ENCODE measurements at regions not wholly inside any gene's neighbourhood (a gene's known extent, or its start where the extent isn't known, plus 50 kb on each side); places are given as distances from the start of the nearest gene placed in this dataset.

GRCh38 chr7:12855036-12855435 is 167.6 kb downstream of the ARL4A start:
- no peak for DNase-seq
- no peaks in the 10 kb centered on the region for H3K27me3 ChIP-seq
- no peak overlapping the region for H3K27ac ChIP-seq
- no peak overlapping the region for H3K4me3 ChIP-seq
- no peaks in the 10 kb centered on the region for H3K36me3 ChIP-seq
- no peaks in the 10 kb centered on the region for H3K9me3 ChIP-seq
- WGBS, 2 donors: 77 to 83% methylated on average over 4 of the region's 4 CpGs
- intact Hi-C loops (cut with DNase I): no loop called here
- TF ChIP-seq POLR2A (IDR thresholded peaks at IDR 0.05) (no peak), EP300 (IDR thresholded peaks at IDR 0.05) (no peak), POLR2AphosphoS5 (IDR thresholded peaks at IDR 0.05) (no peak)
- TF ChIP-seq, protein P1, sequence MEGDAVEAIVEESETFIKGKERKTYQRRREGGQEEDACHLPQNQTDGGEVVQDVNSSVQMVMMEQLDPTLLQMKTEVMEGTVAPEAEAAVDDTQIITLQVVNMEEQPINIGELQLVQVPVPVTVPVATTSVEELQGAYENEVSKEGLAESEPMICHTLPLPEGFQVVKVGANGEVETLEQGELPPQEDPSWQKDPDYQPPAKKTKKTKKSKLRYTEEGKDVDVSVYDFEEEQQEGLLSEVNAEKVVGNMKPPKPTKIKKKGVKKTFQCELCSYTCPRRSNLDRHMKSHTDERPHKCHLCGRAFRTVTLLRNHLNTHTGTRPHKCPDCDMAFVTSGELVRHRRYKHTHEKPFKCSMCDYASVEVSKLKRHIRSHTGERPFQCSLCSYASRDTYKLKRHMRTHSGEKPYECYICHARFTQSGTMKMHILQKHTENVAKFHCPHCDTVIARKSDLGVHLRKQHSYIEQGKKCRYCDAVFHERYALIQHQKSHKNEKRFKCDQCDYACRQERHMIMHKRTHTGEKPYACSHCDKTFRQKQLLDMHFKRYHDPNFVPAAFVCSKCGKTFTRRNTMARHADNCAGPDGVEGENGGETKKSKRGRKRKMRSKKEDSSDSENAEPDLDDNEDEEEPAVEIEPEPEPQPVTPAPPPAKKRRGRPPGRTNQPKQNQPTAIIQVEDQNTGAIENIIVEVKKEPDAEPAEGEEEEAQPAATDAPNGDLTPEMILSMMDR (IDR thresholded peaks at IDR 0.05): no peak
- no peaks in the 10 kb centered on the region for H3K4me1 ChIP-seq

DNA sequence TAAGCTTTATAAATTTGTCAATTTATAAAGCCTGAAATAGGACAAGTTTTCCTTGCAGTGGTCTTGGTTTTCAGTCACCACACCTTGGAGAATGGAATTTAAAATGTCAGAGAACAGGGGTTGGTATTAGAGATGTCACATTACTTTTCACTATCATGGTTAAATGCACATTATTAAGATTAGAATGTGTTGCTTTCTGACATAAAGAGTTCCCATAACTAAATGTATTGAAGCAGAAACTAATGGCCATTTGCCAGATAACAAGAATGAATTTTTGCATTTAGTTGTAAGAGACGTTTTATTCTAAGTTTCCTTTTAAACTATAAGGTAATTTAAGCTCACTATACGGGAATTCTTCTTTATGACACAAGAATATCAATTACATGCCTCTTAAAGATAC is 172.3 kb downstream of the ARL4A start:
- no peak for DNase-seq
- Histone ChIP-seq H3K4me3 (no peak overlapping the region), H3K27me3 (no peaks in the 10 kb centered on the region), H3K4me1 (no peaks in the 10 kb centered on the region), H3K27ac (no peak overlapping the region), H3K36me3 (no peaks in the 10 kb centered on the region), H3K9me3 (no peaks in the 10 kb centered on the region)
- 78 to 81% methylated on average over 2 of the region's 2 CpGs for WGBS, 2 donors
- intact Hi-C loops (cut with DNase I): no loop called here
- TF ChIP-seq EP300 (IDR thresholded peaks at IDR 0.05) (no peak), POLR2A (IDR thresholded peaks at IDR 0.05) (no peak), POLR2AphosphoS5 (IDR thresholded peaks at IDR 0.05) (no peak)
- TF ChIP-seq, protein P1 (IDR thresholded peaks at IDR 0.05): no peak

DNA sequence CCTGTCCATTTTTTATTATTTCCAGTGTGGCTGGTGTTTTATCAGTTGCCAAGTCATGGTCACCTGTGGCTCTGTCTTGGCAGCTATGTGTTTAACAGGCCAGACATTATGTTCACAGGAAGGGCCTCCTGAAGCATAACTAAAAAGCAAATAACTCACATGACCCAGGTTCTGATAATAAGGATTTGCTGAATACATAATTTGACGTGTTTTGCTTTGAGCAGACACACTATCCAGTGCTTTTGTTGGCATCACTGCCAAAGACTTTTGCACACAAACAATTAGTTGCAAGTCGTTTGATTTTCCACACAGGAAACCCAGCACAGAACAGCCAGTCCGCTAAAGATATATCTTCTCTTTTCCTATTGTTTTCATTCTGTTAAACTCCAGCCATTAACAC is 173.6 kb downstream of the ARL4A start:
- no peak overlapping the region for H3K27ac ChIP-seq
- no peaks in the 10 kb centered on the region for H3K27me3 ChIP-seq
- H3K9me3 ChIP-seq: no peaks in the 10 kb centered on the region
- H3K36me3 ChIP-seq: no peaks in the 10 kb centered on the region
- no peak overlapping the region for H3K4me3 ChIP-seq
- intact Hi-C loops (cut with DNase I): no loop called here
- no peaks in the 10 kb centered on the region for H3K4me1 ChIP-seq
- DNase-seq: no peak
- 56 to 63% methylated on average over 3 of the region's 3 CpGs for WGBS, 2 donors
- TF ChIP-seq POLR2AphosphoS5 (IDR thresholded peaks at IDR 0.05) (no peak), EP300 (IDR thresholded peaks at IDR 0.05) (no peak), POLR2A (IDR thresholded peaks at IDR 0.05) (no peak)
- TF ChIP-seq, protein P1 (IDR thresholded peaks at IDR 0.05): no peak

DNA sequence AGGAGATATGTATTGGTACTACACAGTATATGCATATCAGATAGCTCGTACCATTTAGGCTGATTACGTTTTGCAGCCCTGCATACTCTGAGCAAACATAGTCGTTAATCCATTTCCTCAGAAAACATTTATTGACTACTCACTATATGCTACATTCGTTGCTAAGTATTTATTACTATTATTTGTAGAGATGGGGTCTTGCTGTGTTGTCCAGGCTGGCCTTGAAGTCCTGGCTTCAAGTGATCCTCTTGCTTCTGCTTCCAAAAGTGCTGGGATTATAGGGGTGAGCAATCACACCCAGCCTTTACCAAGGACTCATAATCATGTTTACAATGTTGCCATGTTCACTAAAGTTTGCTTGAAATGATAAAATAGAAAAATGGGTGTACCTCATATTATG is 174.7 kb downstream of the ARL4A start:
- WGBS, 2 donors: 61 to 64% methylated on average over 4 of the region's 4 CpGs
- TF ChIP-seq POLR2AphosphoS5 (IDR thresholded peaks at IDR 0.05) (no peak), POLR2A (IDR thresholded peaks at IDR 0.05) (no peak), EP300 (IDR thresholded peaks at IDR 0.05) (no peak)
- TF ChIP-seq, protein P1 (IDR thresholded peaks at IDR 0.05): no peak
- no peak overlapping the region for H3K27ac ChIP-seq
- no peaks in the 10 kb centered on the region for H3K27me3 ChIP-seq
- H3K4me1 ChIP-seq: no peaks in the 10 kb centered on the region
- H3K9me3 ChIP-seq: no peaks in the 10 kb centered on the region
- no peaks in the 10 kb centered on the region for H3K36me3 ChIP-seq
- intact Hi-C loops (cut with DNase I): no loop called here
- no peak overlapping the region for H3K4me3 ChIP-seq
- no peak for DNase-seq

DNA sequence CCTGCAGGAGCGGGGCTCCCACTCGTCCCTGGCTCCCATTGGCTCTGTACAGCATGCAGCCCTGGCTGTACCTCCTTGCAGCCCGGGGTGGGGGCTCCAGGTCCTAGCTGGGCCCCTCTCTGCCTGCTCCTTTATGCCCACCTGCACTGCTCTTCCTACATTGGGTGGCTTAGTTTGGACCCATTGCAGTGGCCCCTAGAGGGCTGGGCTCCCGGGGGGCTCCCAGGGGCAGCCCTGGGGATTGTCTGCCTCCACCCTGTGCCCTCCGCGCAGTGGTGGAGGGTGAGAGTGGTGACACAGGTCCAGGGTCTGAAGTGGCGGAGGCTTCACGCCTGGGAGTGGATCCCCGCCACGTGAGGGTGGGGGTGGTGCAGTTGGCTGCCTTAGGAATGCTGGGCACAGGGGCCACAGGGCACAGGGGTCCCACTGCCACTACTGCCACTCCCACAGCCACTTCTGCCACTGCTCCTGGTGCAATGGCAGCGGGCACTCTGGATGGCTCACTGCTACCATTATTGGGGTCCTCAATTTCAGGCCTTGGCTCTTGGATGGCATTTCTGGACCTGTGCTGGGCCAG is 177.1 kb downstream of the ARL4A start:
- DNase-seq: no peak
- intact Hi-C loops (cut with DNase I): no loop called here
- H3K27ac ChIP-seq: no peak overlapping the region
- no peaks in the 10 kb centered on the region for H3K27me3 ChIP-seq
- no peaks in the 10 kb centered on the region for H3K4me1 ChIP-seq
- TF ChIP-seq POLR2AphosphoS5 (IDR thresholded peaks at IDR 0.05) (no peak), POLR2A (IDR thresholded peaks at IDR 0.05) (no peak), EP300 (IDR thresholded peaks at IDR 0.05) (no peak)
- TF ChIP-seq, protein P1 (IDR thresholded peaks at IDR 0.05): no peak
- no peaks in the 10 kb centered on the region for H3K36me3 ChIP-seq
- H3K4me3 ChIP-seq: no peak overlapping the region
- 85 to 88% methylated on average over 11 of the region's 11 CpGs for WGBS, 2 donors
- no peaks in the 10 kb centered on the region for H3K9me3 ChIP-seq

All from sigmoid colon (tissue), 6 donors.